Uterus (tissue), 3 donors: ENCODE measurements at regions not wholly inside any gene's neighbourhood (a gene's known extent, or its start where the extent isn't known, plus 50 kb on each side); places are given as distances from the start of the nearest gene placed in this dataset.

ENCODE experiments used
- DNase-seq, 2 donors: peaks; one replicate each; pipeline ENCODE4 v3.0.0-alpha.2; 2019 to 2020
- H3K27ac ChIP-seq, 2 donors: fragments of 200-600 bp; sonication (generic); 1 replicate in 1 of 2; 2 replicates in 1 of 2; pipeline ENCODE4 v1.5.1; 2016 to 2018
- H3K27me3 ChIP-seq, 2 donors: fragments of 200-600 bp; sonication (generic); one replicate each; pipeline ENCODE4 v1.5.1; 2018 to 2019; ENCODE audit warnings: control low read depth in 1 of 2
- H3K36me3 ChIP-seq, 2 donors: fragments of 200-600 bp; sonication (generic); one replicate each; pipeline ENCODE4 v1.5.1; 2019; ENCODE audit warnings: control low read depth in 1 of 2
- H3K4me1 ChIP-seq, 2 donors: fragments of 200-600 bp; sonication (generic); one replicate each; pipeline ENCODE4 v1.5.1; 2018 to 2019; ENCODE audit warnings: control low read depth in 1 of 2
- H3K4me3 ChIP-seq, 2 donors: fragments of 200-600 bp; sonication (generic); 1 replicate in 1 of 2; 2 replicates in 1 of 2; pipeline ENCODE4 v1.5.1; 2018 to 2019; ENCODE audit warnings: mild to moderate bottlenecking in 1 of 2
- H3K9me3 ChIP-seq, 2 donors: fragments of 200-600 bp; sonication (generic); one replicate each; pipeline ENCODE4 v1.5.1; 2019; ENCODE audit warnings: control low read depth in 1 of 2
- POLR2A ChIP-seq, 2 donors: fragments of 450-650 bp; IDR thresholded peaks; one replicate each; pipeline ENCODE4 v1.6.1; 2016; ENCODE audit warnings: antibody characterized with exemption in 2 of 2, mild to moderate bottlenecking in 1 of 2, moderate library complexity in 1 of 2
- intact Hi-C: fragments of 100-400 bp; cut with DNase I; formaldehyde crosslinking; loops from one replicate; pipeline ENCODE4 v1.15.1; 2023; ENCODE audit warnings: low total_unique reads
- TF ChIP-seq, protein P1 (sequence below), 4 experiments: fragments of 200-600 bp in 2 of 4; fragments of 450-650 bp in 2 of 4; sonication (generic) in 2 of 4; IDR thresholded peaks; one replicate each; pipeline ENCODE4 v1.5.1; 2016 to 2019; ENCODE audit warnings: antibody characterized with exemption in 4 of 4, mild to moderate bottlenecking in 2 of 4, moderate library complexity in 1 of 4
- donor health status: DM: yes; HTN: yes; CAD: no.

DNA sequence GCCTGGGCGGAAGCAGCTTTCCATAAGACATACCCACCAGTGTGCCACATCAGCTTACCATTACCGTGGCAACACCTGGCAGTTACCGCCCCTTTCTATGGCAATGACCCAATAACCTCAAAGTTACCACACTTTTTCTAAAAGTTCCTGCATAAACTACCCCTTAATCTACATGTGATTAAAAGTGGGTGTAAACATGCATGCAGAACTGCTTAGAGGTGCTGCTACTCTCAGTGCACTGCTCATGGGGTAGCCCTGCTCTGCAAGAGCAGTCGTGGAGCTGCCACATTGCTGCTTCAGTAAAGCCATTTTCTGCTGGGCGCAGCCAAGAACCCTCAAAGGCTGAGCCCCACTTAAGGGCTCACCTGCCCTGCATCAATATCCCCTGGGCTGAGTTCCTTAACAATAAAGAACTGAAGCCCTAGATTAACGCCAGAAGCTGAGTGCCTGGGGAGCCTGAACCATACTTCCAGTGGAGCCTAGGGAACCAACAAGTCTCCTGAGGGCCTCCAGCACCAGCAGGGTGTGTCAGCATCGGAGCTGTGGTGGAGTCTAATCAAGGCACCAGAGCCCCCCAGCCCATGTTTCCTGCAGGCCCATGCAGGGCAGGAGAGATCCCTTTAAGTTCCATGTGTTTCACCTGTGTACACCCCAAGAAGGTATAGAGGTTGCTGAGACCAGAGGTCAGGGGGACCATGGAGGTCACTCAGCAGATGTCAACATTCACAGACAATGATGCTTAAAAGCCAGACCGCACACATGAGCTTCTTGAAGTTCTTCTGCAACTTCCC is 1198.1 kb downstream of the UQCRFS1 start:
- H3K27me3 ChIP-seq, result no peaks in the 10 kb centered on the region
- no peak for TF ChIP-seq POLR2A (IDR thresholded peaks at IDR 0.05)
- TF ChIP-seq, protein P1, sequence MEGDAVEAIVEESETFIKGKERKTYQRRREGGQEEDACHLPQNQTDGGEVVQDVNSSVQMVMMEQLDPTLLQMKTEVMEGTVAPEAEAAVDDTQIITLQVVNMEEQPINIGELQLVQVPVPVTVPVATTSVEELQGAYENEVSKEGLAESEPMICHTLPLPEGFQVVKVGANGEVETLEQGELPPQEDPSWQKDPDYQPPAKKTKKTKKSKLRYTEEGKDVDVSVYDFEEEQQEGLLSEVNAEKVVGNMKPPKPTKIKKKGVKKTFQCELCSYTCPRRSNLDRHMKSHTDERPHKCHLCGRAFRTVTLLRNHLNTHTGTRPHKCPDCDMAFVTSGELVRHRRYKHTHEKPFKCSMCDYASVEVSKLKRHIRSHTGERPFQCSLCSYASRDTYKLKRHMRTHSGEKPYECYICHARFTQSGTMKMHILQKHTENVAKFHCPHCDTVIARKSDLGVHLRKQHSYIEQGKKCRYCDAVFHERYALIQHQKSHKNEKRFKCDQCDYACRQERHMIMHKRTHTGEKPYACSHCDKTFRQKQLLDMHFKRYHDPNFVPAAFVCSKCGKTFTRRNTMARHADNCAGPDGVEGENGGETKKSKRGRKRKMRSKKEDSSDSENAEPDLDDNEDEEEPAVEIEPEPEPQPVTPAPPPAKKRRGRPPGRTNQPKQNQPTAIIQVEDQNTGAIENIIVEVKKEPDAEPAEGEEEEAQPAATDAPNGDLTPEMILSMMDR (IDR thresholded peaks at IDR 0.05), result no peak
- no peak for DNase-seq
- no peak overlapping the region for H3K27ac ChIP-seq
- no peaks in the 10 kb centered on the region for H3K36me3 ChIP-seq
- H3K9me3 ChIP-seq, result no peaks in the 10 kb centered on the region
- H3K4me1 ChIP-seq, result no peaks in the 10 kb centered on the region
- H3K4me3 ChIP-seq, result no peak overlapping the region
- intact Hi-C loops, result no loop called here

DNA sequence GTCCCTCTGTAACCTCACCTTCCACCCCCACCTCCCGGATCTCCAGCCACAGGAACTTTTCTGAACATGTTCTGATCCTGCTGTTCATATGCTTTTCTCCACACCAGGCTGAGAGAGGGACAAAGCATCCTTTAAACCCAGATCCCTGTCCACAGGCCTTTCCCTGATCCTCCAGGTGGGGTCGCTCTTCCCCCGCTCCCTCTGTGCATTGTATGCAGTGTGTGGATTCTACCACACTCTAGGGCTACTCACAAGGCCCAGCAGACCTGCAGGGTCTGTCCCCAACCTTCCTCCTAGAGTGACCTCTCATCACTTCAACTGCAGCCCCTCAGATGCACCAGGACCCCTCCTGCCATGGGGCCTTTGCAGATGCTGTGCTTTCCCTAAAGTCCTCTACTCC is 1200.6 kb downstream of the UQCRFS1 start:
- no peak for DNase-seq
- Histone ChIP-seq H3K36me3 (no peaks in the 10 kb centered on the region), H3K4me1 (no peaks in the 10 kb centered on the region), H3K27me3 (no peaks in the 10 kb centered on the region), H3K9me3 (no peaks in the 10 kb centered on the region), H3K27ac (no peak overlapping the region), H3K4me3 (no peak overlapping the region)
- TF ChIP-seq, protein P1 (IDR thresholded peaks at IDR 0.05), result no peak
- no peak for TF ChIP-seq POLR2A (IDR thresholded peaks at IDR 0.05)
- intact Hi-C loops, result no loop called here

DNA sequence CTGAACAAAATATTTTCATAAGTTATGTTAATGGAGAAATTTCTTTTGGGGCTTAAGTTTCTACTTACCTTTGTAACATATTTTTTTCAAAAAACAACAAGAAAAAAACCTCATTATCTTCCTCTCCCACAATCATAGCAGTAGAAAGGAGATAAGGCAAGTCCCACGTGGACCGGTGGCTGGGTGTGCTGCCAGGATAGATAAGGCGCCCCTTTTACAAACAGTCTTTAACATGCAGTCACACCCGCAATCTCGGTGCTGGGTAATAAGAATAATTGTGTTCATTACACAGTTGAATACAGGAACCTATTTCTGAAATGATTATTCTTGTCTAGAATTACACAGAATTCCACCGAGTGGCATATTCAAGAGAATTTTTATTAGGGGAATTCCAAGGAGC is 1202.3 kb downstream of the UQCRFS1 start:
- Histone ChIP-seq H3K4me1 (no peaks in the 10 kb centered on the region), H3K4me3 (no peak overlapping the region), H3K36me3 (no peaks in the 10 kb centered on the region), H3K9me3 (no peaks in the 10 kb centered on the region), H3K27me3 (no peaks in the 10 kb centered on the region), H3K27ac (no peak overlapping the region)
- DNase-seq, result no peak
- intact Hi-C loops, result no loop called here
- TF ChIP-seq, protein P1 (IDR thresholded peaks at IDR 0.05), result no peak
- no peak for TF ChIP-seq POLR2A (IDR thresholded peaks at IDR 0.05)

DNA sequence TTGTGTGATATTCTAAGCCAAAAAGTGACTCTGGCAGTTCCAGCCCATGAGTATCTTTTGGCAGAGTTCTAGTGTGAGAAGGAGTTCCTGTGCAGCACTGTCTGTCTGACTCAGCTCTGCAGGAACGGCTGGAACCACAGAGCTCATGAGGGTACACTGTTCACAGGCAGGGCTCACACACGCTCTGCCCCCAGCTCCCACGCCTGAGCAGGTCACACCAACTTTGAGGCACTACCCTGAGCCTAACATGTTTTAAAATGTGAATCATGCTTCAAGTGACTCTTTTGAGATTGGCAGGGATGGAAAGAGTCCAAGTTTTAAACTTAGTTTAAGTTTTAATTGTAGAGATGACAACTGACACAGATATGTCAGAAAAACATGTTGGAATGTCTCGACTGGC is 1203.3 kb downstream of the UQCRFS1 start:
- DNase-seq, result no peak

DNA sequence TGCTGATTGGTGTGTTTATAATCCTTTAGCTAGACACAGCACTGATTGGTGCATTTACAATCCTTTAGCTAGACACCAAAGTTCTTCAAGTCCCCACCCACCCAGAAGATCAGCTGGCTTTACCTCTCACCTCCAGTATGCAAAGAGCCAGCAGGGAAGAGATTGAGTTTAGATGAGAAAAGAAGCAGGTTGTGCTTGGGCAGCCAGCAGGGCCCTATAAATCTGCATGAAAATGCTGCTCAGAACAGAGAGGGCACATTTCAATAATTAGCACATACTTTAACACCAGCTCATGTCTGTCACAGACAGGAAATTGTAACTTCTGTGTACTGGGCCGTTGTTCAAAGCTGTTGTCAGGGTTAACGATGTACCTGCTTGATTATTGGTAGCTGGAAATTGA is 1204.3 kb downstream of the UQCRFS1 start:
- no peak overlapping the region for H3K27ac ChIP-seq
- no peak overlapping the region for H3K4me3 ChIP-seq
- no peaks in the 10 kb centered on the region for H3K36me3 ChIP-seq
- H3K9me3 ChIP-seq, result no peaks in the 10 kb centered on the region
- H3K27me3 ChIP-seq, result no peaks in the 10 kb centered on the region
- intact Hi-C loops, result no loop called here
- DNase-seq, result no peak
- TF ChIP-seq, protein P1 (IDR thresholded peaks at IDR 0.05), result no peak
- TF ChIP-seq POLR2A (IDR thresholded peaks at IDR 0.05), result no peak
- no peaks in the 10 kb centered on the region for H3K4me1 ChIP-seq

More for the DNA sequence above, 1203.3 kb downstream of the UQCRFS1 start:
- Histone ChIP-seq H3K27ac (no peak overlapping the region), H3K9me3 (no peaks in the 10 kb centered on the region), H3K4me3 (no peak overlapping the region), H3K4me1 (no peaks in the 10 kb centered on the region), H3K27me3 (no peaks in the 10 kb centered on the region), H3K36me3 (no peaks in the 10 kb centered on the region)
- TF ChIP-seq, protein P1 (IDR thresholded peaks at IDR 0.05), result no peak
- TF ChIP-seq POLR2A (IDR thresholded peaks at IDR 0.05), result no peak
- intact Hi-C loops, result no loop called here
